Activated naive CD8-positive, alpha-beta T cell treated with anti-CD3 and anti-CD28 coated beads, Interleukin-2, amount 50 U/mL, for 24 hours (primary cell): ENCODE measurements at regions not wholly inside any gene's neighbourhood (a gene's known extent, or its start where the extent isn't known, plus 50 kb on each side); places are given as distances from the start of the nearest gene placed in this dataset.
"Not testable (repeated sequence)": the region's sequence is repeated elsewhere in the genome, so short reads cannot be mapped to it uniquely, and the experiment has no call there.

Experiments
- ATAC-seq: fragments of 150-1000 bp; cut with Tn5 transposase; one replicate; pipeline ENCODE4 v1.10.0; 2021
- DNase-seq: peaks from one replicate; pipeline ENCODE4 v3.0.0; 2021
- H3K27ac Mint-ChIP-seq: one replicate; pipeline ENCODE4 v1.8.0; 2021; ENCODE audit warnings: mild to moderate bottlenecking, mixed read lengths
- H3K27me3 Mint-ChIP-seq: one replicate; pipeline ENCODE4 v1.8.0; 2021; ENCODE audit warnings: mixed read lengths
- H3K36me3 Mint-ChIP-seq: one replicate; pipeline ENCODE4 v1.8.0; 2021; ENCODE audit warnings: low read depth, mixed read lengths
- H3K4me1 Mint-ChIP-seq: one replicate; pipeline ENCODE4 v1.8.0; 2021; ENCODE audit warnings: mixed read lengths
- H3K4me3 Mint-ChIP-seq: one replicate; pipeline ENCODE4 v1.8.0; 2021; ENCODE audit warnings: mild to moderate bottlenecking, moderate library complexity, mixed read lengths
- H3K9me3 Mint-ChIP-seq: one replicate; pipeline ENCODE4 v1.8.0; 2021; ENCODE audit warnings: mixed read lengths

GRCh38 chr5:57736716-57737115, 254.1 kb upstream of the ACTBL2 start:
- H3K27me3 Mint-ChIP-seq, result no peaks in the 10 kb centered on the region

GRCh38 chr5:57735279-57736153, 252.9 kb upstream of the ACTBL2 start:
- H3K4me3 Mint-ChIP-seq, H3K9me3 Mint-ChIP-seq, DNase-seq, H3K4me1 Mint-ChIP-seq, H3K27ac Mint-ChIP-seq, ATAC-seq, H3K36me3 Mint-ChIP-seq, H3K27me3 Mint-ChIP-seq: not testable (repeated sequence)

More at GRCh38 chr5:57736716-57737115, 254.1 kb upstream of the ACTBL2 start:
- Mint-ChIP-seq H3K9me3 (no peaks in the 10 kb centered on the region), H3K27ac (no peak overlapping the region), H3K36me3 (no peaks in the 10 kb centered on the region), H3K4me3 (no peak overlapping the region), H3K4me1 (no peaks in the 10 kb centered on the region)
- ATAC-seq (no peak), DNase-seq (no peak)

- no peak for DNase-seq
- no peak for ATAC-seq
- H3K4me1 Mint-ChIP-seq, result no peaks in the 10 kb centered on the region
- H3K4me3 Mint-ChIP-seq, result no peak overlapping the region
- H3K27ac Mint-ChIP-seq, result no peak overlapping the region
- H3K36me3 Mint-ChIP-seq, result no peaks in the 10 kb centered on the region
- peaks cover 3% of the 10 kb centered on the region for H3K9me3 Mint-ChIP-seq
- H3K27me3 Mint-ChIP-seq, result no peaks in the 10 kb centered on the region
Observed at GRCh38 chr5:57734296-57734695, 251.7 kb upstream of the ACTBL2 start.

- Mint-ChIP-seq H3K27me3 (no peaks in the 10 kb centered on the region), H3K4me3 (no peak overlapping the region), H3K27ac (no peak overlapping the region), H3K4me1 (no peaks in the 10 kb centered on the region), H3K36me3 (no peaks in the 10 kb centered on the region), H3K9me3 (peaks cover 3% of the 10 kb centered on the region)
- ATAC-seq (no peak), DNase-seq (no peak)
Observed at GRCh38 chr5:57727591-57727990, 245.0 kb upstream of the ACTBL2 start.

GRCh38 chr5:57725658-57726504, 243.3 kb upstream of the ACTBL2 start:
- no peak for DNase-seq
- ATAC-seq, result no peak

GRCh38 chr5:57724836-57725235, 242.2 kb upstream of the ACTBL2 start:
- no peaks in the 10 kb centered on the region for H3K9me3 Mint-ChIP-seq
- no peak overlapping the region for H3K4me3 Mint-ChIP-seq
- H3K27ac Mint-ChIP-seq, result no peak overlapping the region
- DNase-seq (no peak), ATAC-seq (no peak)
- no peaks in the 10 kb centered on the region for H3K4me1 Mint-ChIP-seq
- peaks cover 5% of the 10 kb centered on the region for H3K27me3 Mint-ChIP-seq
- H3K36me3 Mint-ChIP-seq, result no peaks in the 10 kb centered on the region

More at GRCh38 chr5:57725658-57726504, 243.3 kb upstream of the ACTBL2 start:
- H3K4me3 Mint-ChIP-seq, result no peak overlapping the region
- H3K4me1 Mint-ChIP-seq, result no peaks in the 10 kb centered on the region
- no peak overlapping the region for H3K27ac Mint-ChIP-seq
- no peaks in the 10 kb centered on the region for H3K36me3 Mint-ChIP-seq
- H3K27me3 Mint-ChIP-seq, result peaks cover 3% of the 10 kb centered on the region
- no peaks in the 10 kb centered on the region for H3K9me3 Mint-ChIP-seq

- DNase-seq (no peak), ATAC-seq (no peak)
- Mint-ChIP-seq H3K4me1 (no peaks in the 10 kb centered on the region), H3K27ac (no peak overlapping the region), H3K4me3 (no peak overlapping the region), H3K36me3 (no peaks in the 10 kb centered on the region), H3K9me3 (no peaks in the 10 kb centered on the region), H3K27me3 (peaks cover 10% of the 10 kb centered on the region)
Observed at GRCh38 chr5:57721226-57721625, 238.6 kb upstream of the ACTBL2 start.

GRCh38 chr5:57720656-57721055, 238.0 kb upstream of the ACTBL2 start:
- ATAC-seq, result no peak
- no peaks in the 10 kb centered on the region for H3K4me1 Mint-ChIP-seq
- H3K27me3 Mint-ChIP-seq, result peaks cover 13% of the 10 kb centered on the region
- no peak overlapping the region for H3K27ac Mint-ChIP-seq
- no peaks in the 10 kb centered on the region for H3K9me3 Mint-ChIP-seq
- H3K4me3 Mint-ChIP-seq, result no peak overlapping the region
- no peaks in the 10 kb centered on the region for H3K36me3 Mint-ChIP-seq
- DNase-seq, result no peak

GRCh38 chr5:57719216-57719615, 236.6 kb upstream of the ACTBL2 start:
- H3K4me1 Mint-ChIP-seq, result no peaks in the 10 kb centered on the region
- DNase-seq (no peak), ATAC-seq (no peak)
- H3K27me3 Mint-ChIP-seq, result peaks cover 17% of the 10 kb centered on the region
- H3K36me3 Mint-ChIP-seq, result no peaks in the 10 kb centered on the region
- H3K9me3 Mint-ChIP-seq, result no peaks in the 10 kb centered on the region
- H3K4me3 Mint-ChIP-seq, result no peak overlapping the region
- no peak overlapping the region for H3K27ac Mint-ChIP-seq

- ATAC-seq, result no peak
- Mint-ChIP-seq H3K4me3 (no peak overlapping the region), H3K27ac (no peak overlapping the region), H3K36me3 (no peaks in the 10 kb centered on the region), H3K9me3 (peaks cover 7% of the 10 kb centered on the region), H3K27me3 (peaks cover 17% of the 10 kb centered on the region), H3K4me1 (no peaks in the 10 kb centered on the region)
- no peak for DNase-seq
Observed at GRCh38 chr5:57718155-57718554, 235.5 kb upstream of the ACTBL2 start.

- H3K4me3 Mint-ChIP-seq, result no peak overlapping the region
- H3K27ac Mint-ChIP-seq, result no peak overlapping the region
- H3K36me3 Mint-ChIP-seq, result no peaks in the 10 kb centered on the region
- ATAC-seq (no peak), DNase-seq (no peak)
- H3K27me3 Mint-ChIP-seq, result peaks cover 17% of the 10 kb centered on the region
- H3K4me1 Mint-ChIP-seq, result no peaks in the 10 kb centered on the region
- peaks cover 7% of the 10 kb centered on the region for H3K9me3 Mint-ChIP-seq
Observed at GRCh38 chr5:57717555-57717954, 234.9 kb upstream of the ACTBL2 start.

- Mint-ChIP-seq H3K9me3 (peaks cover 7% of the 10 kb centered on the region), H3K4me3 (no peak overlapping the region), H3K27ac (no peak overlapping the region), H3K27me3 (peaks cover 15% of the 10 kb centered on the region), H3K36me3 (no peaks in the 10 kb centered on the region), H3K4me1 (no peaks in the 10 kb centered on the region)
- DNase-seq (no peak), ATAC-seq (no peak)
Observed at GRCh38 chr5:57716661-57717060, 234.1 kb upstream of the ACTBL2 start.

- ATAC-seq (no peak), DNase-seq (no peak)
- Mint-ChIP-seq H3K36me3 (no peaks in the 10 kb centered on the region), H3K9me3 (peaks cover 7% of the 10 kb centered on the region), H3K27me3 (peaks cover 11% of the 10 kb centered on the region), H3K4me3 (no peak overlapping the region), H3K4me1 (no peaks in the 10 kb centered on the region), H3K27ac (no peak overlapping the region)
Observed at GRCh38 chr5:57715296-57715695, 232.7 kb upstream of the ACTBL2 start.

GRCh38 chr5:57713535-57713934, 230.9 kb upstream of the ACTBL2 start:
- DNase-seq, ATAC-seq, H3K9me3 Mint-ChIP-seq, H3K27ac Mint-ChIP-seq, H3K4me1 Mint-ChIP-seq, H3K4me3 Mint-ChIP-seq, H3K27me3 Mint-ChIP-seq, H3K36me3 Mint-ChIP-seq: not testable (repeated sequence)

- Mint-ChIP-seq H3K36me3 (no peaks in the 10 kb centered on the region), H3K27ac (no peak overlapping the region), H3K9me3 (peaks cover 7% of the 10 kb centered on the region), H3K4me1 (no peaks in the 10 kb centered on the region), H3K4me3 (no peak overlapping the region), H3K27me3 (peaks cover 7% of the 10 kb centered on the region)
- ATAC-seq (no peak), DNase-seq (no peak)
Observed at GRCh38 chr5:57711946-57712345, 229.3 kb upstream of the ACTBL2 start.
